ENCODE measurements at regions not wholly inside any gene's neighbourhood (a gene's known extent, or its start where the extent isn't known, plus 50 kb on each side); places are given as distances from the start of the nearest gene placed in this dataset.

- DNase-seq: no peak
Measured at GRCh38 chr1:93815366-93816110, 63.5 kb downstream of the DNTTIP2 start.

- peak; percentile 16 to 68 (median 38) for DNase-seq
Measured at GRCh38 chr1:93814795-93815340, 64.1 kb downstream of the DNTTIP2 start.

GRCh38 chr1:93814059-93814794 is 64.8 kb downstream of the DNTTIP2 start:
- peak; percentile 58 to 88 (median 88) for DNase-seq

GRCh38 chr1:93813076-93813475 is 65.9 kb downstream of the DNTTIP2 start:
- DNase-seq: no peak

- no peak for DNase-seq
Measured at GRCh38 chr1:93811326-93812065, 67.5 kb downstream of the DNTTIP2 start.

GRCh38 chr1:93810316-93810715 is 68.7 kb downstream of the DNTTIP2 start:
- no peak for DNase-seq

- DNase-seq: no peak
Measured at GRCh38 chr1:93808871-93809270, 70.1 kb downstream of the DNTTIP2 start.

- no peak for DNase-seq
Measured at GRCh38 chr1:93807311-93807930, 71.6 kb downstream of the DNTTIP2 start.

GRCh38 chr1:93805027-93805610 is 73.9 kb downstream of the DNTTIP2 start:
- no peak for DNase-seq

GRCh38 chr1:93804412-93804811 is 74.6 kb downstream of the DNTTIP2 start:
- DNase-seq: no peak

- no peak for DNase-seq
Measured at GRCh38 chr1:93801471-93801870, 77.5 kb downstream of the DNTTIP2 start.

- no peak for DNase-seq
Measured at GRCh38 chr1:93800856-93801255, 78.2 kb downstream of the DNTTIP2 start.

- DNase-seq: no peak
Measured at GRCh38 chr1:93798291-93798690, 80.7 kb downstream of the DNTTIP2 start.

- DNase-seq: no peak
Measured at GRCh38 chr1:93784538-93784937, 94.5 kb downstream of the DNTTIP2 start.

- no peak for DNase-seq
Measured at GRCh38 chr1:93783876-93784275, 95.1 kb downstream of the DNTTIP2 start.

GRCh38 chr1:93779540-93780165 is 98.0 kb upstream of the BCAR3 start:
- no peak for DNase-seq

- DNase-seq: no peak
Measured at GRCh38 chr1:93778457-93778856, 96.8 kb upstream of the BCAR3 start.

GRCh38 chr1:93777255-93777654 is 95.6 kb upstream of the BCAR3 start:
- DNase-seq: no peak

GRCh38 chr1:93776728-93777127 is 95.1 kb upstream of the BCAR3 start:
- DNase-seq: no peak

- DNase-seq: peak in 2 of 3 experiments; percentile 39 to 93
Measured at GRCh38 chr1:93775224-93775623, 93.6 kb upstream of the BCAR3 start.

- DNase-seq: no peak
Measured at GRCh38 chr1:93774707-93775106, 93.1 kb upstream of the BCAR3 start.
